ENCODE measurements at regions not wholly inside any gene's neighbourhood (a gene's known extent, or its start where the extent isn't known, plus 50 kb on each side); places are given as distances from the start of the nearest gene placed in this dataset.

DNA sequence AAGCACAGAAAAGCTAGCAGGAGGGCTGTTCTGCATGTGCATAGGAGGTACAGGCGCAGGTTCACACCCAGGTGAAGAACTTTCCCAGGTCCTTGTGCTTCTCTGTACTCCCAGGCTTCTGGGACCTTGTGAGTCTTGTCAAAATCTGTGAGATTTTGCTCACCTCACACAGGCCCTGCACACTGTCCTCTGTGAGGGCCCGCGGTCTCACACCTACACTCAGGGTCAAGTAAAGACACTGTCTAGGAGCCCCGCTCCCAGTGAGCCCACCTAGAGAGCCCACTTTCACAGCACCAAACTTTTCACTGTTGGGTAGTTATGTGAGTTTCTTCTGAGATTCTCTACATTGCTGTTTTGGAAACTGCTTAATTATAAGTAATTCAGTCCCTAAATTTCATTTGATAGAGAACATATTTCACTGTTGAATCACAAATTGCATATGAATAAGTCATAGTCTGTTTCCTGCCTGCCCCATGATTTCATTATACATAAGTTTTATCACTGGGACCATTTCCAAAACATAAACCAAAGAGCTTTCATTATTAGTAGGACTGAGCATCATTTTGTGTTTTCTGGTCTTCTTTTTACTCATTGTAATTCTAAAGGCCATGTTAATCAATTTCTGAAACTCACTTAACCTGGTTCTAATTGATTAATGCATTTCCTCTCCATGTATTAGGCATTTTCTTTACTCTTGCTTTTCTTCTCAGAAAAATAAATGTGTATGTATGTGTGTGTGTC lies 234.2 kb upstream of the SPOPL start:
- Histone ChIP-seq H3K4me2 (ENCODE audit: insufficient read depth, low read length) (no peak overlapping the region), H3K79me2 (ENCODE audit: insufficient read depth, low read length) (no peaks in the 10 kb centered on the region), H4K20me1 (ENCODE audit: insufficient read depth, low read length) (no peaks in the 10 kb centered on the region), H3K4me1 (ENCODE audit: insufficient read depth, low read length) (no peaks in the 10 kb centered on the region), H3K9me3 (ENCODE audit: insufficient read depth, low read length, severe bottlenecking) (no peaks in the 10 kb centered on the region), H3K36me3 (ENCODE audit: insufficient read depth, low read length) (no peaks in the 10 kb centered on the region), H3K9ac (ENCODE audit: low read depth, low read length) (no peak overlapping the region), H3K27ac (ENCODE audit: low read length) (no peak overlapping the region), H3K4me3 (ENCODE audit: low read depth in 1 of 2, low read length in 2 of 2) (no peak overlapping the region), H3K27me3 (ENCODE audit: insufficient read depth, low read length, poor library complexity) (no peaks in the 10 kb centered on the region), H2AFZ (ENCODE audit: low read depth, low read length) (no peak overlapping the region)
- TF ChIP-seq EZH2 (IDR thresholded peaks at IDR 0.05; ENCODE audit: borderline replicate concordance, low read depth, low read length, severe bottlenecking): no peak
- TF ChIP-seq, protein P1, sequence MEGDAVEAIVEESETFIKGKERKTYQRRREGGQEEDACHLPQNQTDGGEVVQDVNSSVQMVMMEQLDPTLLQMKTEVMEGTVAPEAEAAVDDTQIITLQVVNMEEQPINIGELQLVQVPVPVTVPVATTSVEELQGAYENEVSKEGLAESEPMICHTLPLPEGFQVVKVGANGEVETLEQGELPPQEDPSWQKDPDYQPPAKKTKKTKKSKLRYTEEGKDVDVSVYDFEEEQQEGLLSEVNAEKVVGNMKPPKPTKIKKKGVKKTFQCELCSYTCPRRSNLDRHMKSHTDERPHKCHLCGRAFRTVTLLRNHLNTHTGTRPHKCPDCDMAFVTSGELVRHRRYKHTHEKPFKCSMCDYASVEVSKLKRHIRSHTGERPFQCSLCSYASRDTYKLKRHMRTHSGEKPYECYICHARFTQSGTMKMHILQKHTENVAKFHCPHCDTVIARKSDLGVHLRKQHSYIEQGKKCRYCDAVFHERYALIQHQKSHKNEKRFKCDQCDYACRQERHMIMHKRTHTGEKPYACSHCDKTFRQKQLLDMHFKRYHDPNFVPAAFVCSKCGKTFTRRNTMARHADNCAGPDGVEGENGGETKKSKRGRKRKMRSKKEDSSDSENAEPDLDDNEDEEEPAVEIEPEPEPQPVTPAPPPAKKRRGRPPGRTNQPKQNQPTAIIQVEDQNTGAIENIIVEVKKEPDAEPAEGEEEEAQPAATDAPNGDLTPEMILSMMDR (IDR thresholded peaks at IDR 0.05; ENCODE audit: borderline replicate concordance, extremely low read depth, low read length, poor library complexity, severe bottlenecking): no peak
- ATAC-seq (ENCODE audit: insufficient read depth, low read depth): no peak
- no peak for DNase-seq

DNA sequence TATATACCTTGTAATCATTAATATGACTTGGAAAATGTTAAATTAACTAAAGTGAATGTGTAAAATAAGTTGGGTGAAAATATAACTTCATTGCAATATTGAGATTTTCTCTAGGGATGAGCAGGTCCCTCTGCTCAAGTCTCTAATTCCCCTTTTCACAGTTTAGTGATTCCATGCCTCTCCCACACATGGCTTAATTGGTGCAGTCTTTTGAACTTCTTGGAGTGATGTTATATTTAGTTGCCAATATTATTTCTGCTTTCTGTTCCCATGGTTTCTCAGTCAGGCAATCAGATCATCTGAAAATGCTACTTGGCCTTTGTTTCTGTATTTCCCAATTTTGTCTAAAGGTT lies 233.7 kb upstream of the SPOPL start:
- no peak for DNase-seq
- Histone ChIP-seq H3K27me3 (ENCODE audit: insufficient read depth, low read length, poor library complexity) (no peaks in the 10 kb centered on the region), H3K4me1 (ENCODE audit: insufficient read depth, low read length) (no peaks in the 10 kb centered on the region), H3K9me3 (ENCODE audit: insufficient read depth, low read length, severe bottlenecking) (no peaks in the 10 kb centered on the region), H4K20me1 (ENCODE audit: insufficient read depth, low read length) (no peaks in the 10 kb centered on the region), H2AFZ (ENCODE audit: low read depth, low read length) (no peak overlapping the region), H3K4me2 (ENCODE audit: insufficient read depth, low read length) (no peak overlapping the region), H3K27ac (ENCODE audit: low read length) (no peak overlapping the region), H3K36me3 (ENCODE audit: insufficient read depth, low read length) (no peaks in the 10 kb centered on the region), H3K79me2 (ENCODE audit: insufficient read depth, low read length) (no peaks in the 10 kb centered on the region), H3K4me3 (ENCODE audit: low read depth in 1 of 2, low read length in 2 of 2) (no peak overlapping the region), H3K9ac (ENCODE audit: low read depth, low read length) (no peak overlapping the region)
- ATAC-seq (ENCODE audit: insufficient read depth, low read depth): no peak
- TF ChIP-seq, protein P1 (IDR thresholded peaks at IDR 0.05; ENCODE audit: borderline replicate concordance, extremely low read depth, low read length, poor library complexity, severe bottlenecking): no peak
- TF ChIP-seq EZH2 (IDR thresholded peaks at IDR 0.05; ENCODE audit: borderline replicate concordance, low read depth, low read length, severe bottlenecking): no peak

DNA sequence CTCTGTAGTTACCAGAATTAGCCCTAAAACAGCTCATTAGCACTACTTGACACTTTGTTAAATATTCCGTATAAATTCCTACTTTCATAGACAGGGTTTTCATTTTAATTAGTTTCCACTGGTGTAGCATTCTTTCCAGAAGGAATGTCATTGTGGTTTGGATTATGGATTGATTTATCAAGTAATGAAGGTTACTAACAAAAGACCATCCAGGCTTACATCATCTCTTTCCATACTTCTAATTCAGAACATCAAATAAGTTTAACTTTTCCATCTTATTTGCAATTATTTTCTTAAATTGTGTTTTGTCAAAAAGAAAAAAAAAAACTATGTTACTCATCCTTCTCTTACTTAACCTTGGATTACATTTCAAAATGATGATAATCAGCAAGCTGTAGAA lies 231.8 kb upstream of the SPOPL start:
- H3K36me3 ChIP-seq (ENCODE audit: insufficient read depth, low read length): no peaks in the 10 kb centered on the region
- DNase-seq (no peak), ATAC-seq (ENCODE audit: insufficient read depth, low read depth) (no peak)
- H3K9ac ChIP-seq (ENCODE audit: low read depth, low read length): no peak overlapping the region
- no peaks in the 10 kb centered on the region for H3K79me2 ChIP-seq (ENCODE audit: insufficient read depth, low read length)
- no peaks in the 10 kb centered on the region for H3K9me3 ChIP-seq (ENCODE audit: insufficient read depth, low read length, severe bottlenecking)
- no peak overlapping the region for H2AFZ ChIP-seq (ENCODE audit: low read depth, low read length)
- no peak overlapping the region for H3K4me3 ChIP-seq (ENCODE audit: low read depth in 1 of 2, low read length in 2 of 2)
- H3K4me2 ChIP-seq (ENCODE audit: insufficient read depth, low read length): no peak overlapping the region
- no peaks in the 10 kb centered on the region for H4K20me1 ChIP-seq (ENCODE audit: insufficient read depth, low read length)
- H3K27me3 ChIP-seq (ENCODE audit: insufficient read depth, low read length, poor library complexity): no peaks in the 10 kb centered on the region
- H3K27ac ChIP-seq (ENCODE audit: low read length): no peak overlapping the region
- no peaks in the 10 kb centered on the region for H3K4me1 ChIP-seq (ENCODE audit: insufficient read depth, low read length)
- TF ChIP-seq EZH2 (IDR thresholded peaks at IDR 0.05; ENCODE audit: borderline replicate concordance, low read depth, low read length, severe bottlenecking): no peak
- TF ChIP-seq, protein P1 (IDR thresholded peaks at IDR 0.05; ENCODE audit: borderline replicate concordance, extremely low read depth, low read length, poor library complexity, severe bottlenecking): no peak
